Fibroblast of skin of left biceps (primary cell): ENCODE measurements at regions not wholly inside any gene's neighbourhood (a gene's known extent, or its start where the extent isn't known, plus 50 kb on each side); places are given as distances from the start of the nearest gene placed in this dataset.
A peak's percentile ranks its signal among the peaks of the same experiment; 100 is the strongest.
"Not testable (repeated sequence)": the region's sequence is repeated elsewhere in the genome, so short reads cannot be mapped to it uniquely, and the experiment has no call there.

Experiments used
- DNase-seq, 2 experiments: peaks; one replicate each; pipeline ENCODE4 v3.0.0-alpha.2; 2013; ENCODE audit warnings: low read depth in 2 of 2

DNA sequence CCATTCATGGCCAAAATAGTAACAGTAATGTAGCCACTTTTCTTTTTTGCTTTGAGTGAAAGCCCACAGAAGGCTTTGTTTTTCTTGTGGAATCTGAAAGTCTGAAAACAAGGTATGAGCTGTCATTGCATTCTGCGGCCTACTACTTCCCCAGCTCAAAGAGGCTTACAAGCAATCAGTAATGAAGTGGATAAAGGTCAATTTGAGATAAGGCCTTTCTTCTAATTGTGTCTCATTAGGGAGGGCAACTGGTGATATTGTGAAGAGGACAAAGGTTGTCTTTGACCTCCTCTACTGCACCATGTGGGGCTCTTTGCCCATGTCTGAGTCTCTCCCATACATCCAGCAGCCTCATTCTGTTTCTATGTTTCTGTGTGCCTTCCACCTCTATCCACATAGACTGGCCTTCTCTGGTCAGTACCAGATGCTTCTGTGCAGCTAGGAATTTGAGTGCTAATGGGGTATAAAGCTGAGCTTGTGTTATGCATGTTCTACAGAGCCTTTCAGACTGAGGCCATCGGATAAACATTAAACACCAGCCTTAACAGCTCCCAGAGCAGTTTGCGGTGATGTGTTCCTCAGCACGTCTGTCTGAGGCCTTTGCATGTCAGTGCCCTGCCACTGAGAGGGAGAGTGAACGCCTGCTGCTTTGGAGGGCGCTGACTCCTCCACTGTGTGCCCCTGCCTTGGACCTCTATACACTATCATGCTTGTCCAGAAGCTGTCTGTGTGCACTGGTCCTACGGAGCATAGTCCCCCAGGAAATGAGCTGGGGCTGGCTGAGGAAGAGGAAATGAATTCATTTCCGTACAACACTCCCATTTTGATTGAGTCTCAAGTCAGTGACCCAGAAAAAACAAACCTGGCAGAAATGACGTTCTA lies 80.2 kb downstream of the SH2D1A start:
- DNase-seq = no peak

DNA sequence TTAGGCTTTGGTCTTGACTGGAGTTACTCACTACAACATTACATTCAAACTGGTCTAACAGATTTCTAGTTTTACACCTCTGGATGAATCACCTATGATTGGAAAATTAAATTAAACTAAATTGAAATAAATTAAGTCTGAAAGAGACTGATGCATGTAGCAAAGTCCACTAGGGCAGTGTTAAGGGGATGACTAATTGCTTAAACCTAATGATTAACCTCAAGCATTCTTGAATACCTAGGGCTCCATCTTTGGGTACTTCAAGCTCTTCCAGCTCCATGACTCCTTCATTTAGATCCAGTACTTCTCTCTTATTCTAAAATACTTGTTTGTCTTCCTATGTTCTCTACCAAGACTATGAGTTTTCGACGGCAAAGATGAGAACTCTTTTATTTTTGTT lies 86.8 kb downstream of the SH2D1A start:
- DNase-seq = no peak

- DNase-seq = no peak
These were observed 89.3 kb downstream of the SH2D1A start for GRCh38 chrX:124435616-124436015.

DNA sequence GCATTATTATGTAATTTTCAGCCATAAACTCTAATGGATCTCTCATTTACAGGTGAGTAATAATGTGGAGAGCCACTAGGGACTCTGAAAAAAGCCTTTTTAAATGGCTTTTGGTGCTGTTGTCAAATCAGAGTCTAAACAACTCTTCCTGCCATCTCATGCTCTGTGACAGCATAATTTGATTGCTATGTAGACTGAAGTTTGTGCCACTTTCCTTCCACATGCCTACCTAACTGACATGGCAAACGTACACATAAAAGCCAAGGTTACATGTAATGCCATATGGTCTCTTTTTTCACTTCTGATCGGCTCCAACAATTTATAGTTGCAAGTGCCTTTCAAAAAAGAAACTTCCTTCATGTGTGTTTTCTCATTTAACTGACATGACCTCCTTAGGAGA lies 94.3 kb downstream of the SH2D1A start:
- DNase-seq = no peak

GRCh38 chrX:124441971-124442590 lies 95.7 kb downstream of the SH2D1A start:
- DNase-seq = no peak

DNA sequence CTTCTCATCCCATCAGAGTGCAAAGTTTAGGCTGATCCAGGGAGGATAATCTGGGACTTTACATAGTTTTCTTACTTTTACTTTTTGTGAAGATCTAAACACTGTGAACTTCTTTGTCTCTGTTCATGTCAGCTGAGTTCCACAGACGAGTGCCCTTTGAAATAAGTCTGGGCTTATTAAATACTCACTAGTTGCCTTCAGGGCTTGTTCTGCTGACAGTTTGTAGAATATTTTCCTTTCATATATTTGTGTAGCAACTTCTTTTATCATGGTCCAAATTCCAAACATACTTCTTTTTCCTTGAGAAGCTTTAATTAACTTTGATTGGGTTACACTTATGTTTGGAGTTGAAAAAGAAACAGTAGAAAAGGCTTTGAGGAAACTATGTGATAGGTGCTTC lies 109.6 kb downstream of the SH2D1A start:
- no peak for DNase-seq

GRCh38 chrX:124459851-124460250 lies 113.5 kb downstream of the SH2D1A start:
- DNase-seq = not testable (repeated sequence)

GRCh38 chrX:124462931-124463330 lies 116.6 kb downstream of the SH2D1A start:
- no peak for DNase-seq

DNA sequence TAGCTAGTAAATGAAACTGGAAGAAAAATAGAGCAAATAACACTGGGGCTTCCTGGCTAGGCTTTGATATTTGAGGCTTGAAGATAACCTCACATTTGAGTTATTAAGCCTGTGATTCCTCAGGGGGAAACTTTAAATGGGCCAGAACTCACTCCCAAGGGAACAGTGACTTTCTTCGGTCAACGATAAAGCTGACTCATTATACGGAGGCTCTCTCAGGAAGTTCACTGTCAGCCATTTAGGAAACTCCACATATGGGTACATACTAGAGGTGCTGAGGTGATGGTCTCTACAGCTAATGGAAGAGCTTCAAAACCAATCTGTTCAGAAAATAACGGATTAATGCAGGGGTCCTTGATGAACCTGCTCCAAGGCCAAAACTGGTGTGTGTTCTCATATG lies 120.8 kb downstream of the SH2D1A start:
- DNase-seq = no peak

GRCh38 chrX:124475358-124475757 lies 129.0 kb downstream of the SH2D1A start:
- no peak for DNase-seq

- no peak for DNase-seq
These were observed 130.2 kb downstream of the SH2D1A start for GRCh38 chrX:124476562-124476961.

- DNase-seq = no peak
These were observed 131.7 kb downstream of the SH2D1A start for GRCh38 chrX:124478046-124478445.

GRCh38 chrX:124488412-124489161 lies 142.2 kb downstream of the SH2D1A start:
- no peak for DNase-seq

DNA sequence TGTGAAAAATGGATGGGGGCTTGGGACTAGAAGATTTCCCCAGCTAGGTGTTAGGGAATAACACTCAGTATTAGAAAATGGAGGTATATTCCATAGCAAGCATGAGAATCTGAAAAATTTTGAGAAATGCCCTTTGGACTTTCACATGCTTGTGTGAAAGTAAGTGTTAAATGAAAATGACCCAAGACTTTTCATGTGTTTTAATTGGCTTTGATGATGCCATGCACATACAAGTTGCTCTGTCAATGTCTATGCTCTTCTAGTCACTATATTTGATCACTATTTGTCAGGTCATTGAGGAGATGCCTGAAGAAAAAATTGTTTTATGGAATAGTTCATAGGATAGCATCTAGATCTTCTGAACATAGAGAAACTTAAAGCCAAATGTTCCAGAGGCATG lies 147.6 kb downstream of the SH2D1A start:
- DNase-seq = no peak

DNA sequence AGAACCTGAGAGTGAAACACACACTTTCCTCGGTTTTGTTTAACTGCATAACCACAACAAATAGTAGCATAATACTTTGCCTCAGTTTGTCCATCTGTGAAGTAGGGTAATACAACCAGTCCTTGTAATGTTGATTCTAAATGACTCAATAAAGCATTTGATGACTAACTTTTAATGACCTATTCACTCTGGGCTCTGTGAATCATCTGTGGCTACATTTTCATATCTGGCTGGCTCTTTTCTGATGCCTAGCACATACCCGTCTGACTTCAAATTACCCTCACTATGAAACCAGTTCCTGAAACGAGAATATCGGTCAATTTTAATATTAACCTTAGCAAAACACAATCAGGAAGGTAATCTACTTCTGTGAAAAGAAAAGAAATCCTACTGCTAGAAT lies 151.0 kb downstream of the SH2D1A start:
- no peak for DNase-seq

DNA sequence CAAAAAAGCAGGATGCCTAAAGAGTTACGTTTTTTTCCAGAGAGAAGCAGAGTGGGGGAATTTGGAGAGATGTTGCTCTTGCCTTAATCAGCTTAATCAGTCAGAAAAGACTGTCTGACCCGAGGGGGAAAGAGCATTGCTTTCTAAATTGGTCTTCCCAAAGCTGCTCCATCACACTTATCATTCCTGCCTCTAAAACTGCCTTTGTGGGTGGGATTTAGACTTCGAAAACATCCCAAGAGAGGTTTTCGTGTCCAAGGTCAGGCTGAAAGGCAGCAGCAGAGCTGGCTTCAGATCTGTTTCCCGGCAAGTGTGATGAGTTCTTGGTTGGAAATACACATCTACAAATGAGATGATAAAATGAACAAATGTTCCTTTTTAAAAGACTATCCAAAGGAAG lies 155.2 kb downstream of the SH2D1A start:
- DNase-seq = no peak

- no peak for DNase-seq
These were observed 155.8 kb downstream of the SH2D1A start for GRCh38 chrX:124502166-124502565.

- no peak for DNase-seq
These were observed 156.2 kb downstream of the SH2D1A start for GRCh38 chrX:124502599-124502998.

- DNase-seq = peak; percentile 71 to 78
These were observed 158.0 kb downstream of the SH2D1A start for GRCh38 chrX:124504111-124504983.

DNA sequence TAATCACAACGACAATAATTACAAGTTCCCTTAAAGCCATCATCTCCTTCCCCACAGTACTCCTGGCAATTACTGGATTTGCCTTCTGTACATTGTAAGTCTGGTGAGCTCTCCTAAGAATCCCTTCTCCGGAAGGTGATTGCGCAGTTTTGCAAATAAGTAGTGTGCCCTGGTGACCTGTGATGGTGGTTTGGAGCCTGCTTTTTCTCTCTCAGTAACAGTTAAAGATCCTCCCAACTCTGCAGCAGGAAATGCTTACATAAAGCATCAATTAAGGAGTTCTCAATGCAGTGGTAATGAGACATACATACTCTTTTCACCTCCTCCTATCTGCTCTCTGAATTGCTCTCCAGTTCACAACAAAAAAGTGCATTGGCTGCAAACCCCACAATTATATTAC lies 159.7 kb downstream of the SH2D1A start:
- no peak for DNase-seq

DNA sequence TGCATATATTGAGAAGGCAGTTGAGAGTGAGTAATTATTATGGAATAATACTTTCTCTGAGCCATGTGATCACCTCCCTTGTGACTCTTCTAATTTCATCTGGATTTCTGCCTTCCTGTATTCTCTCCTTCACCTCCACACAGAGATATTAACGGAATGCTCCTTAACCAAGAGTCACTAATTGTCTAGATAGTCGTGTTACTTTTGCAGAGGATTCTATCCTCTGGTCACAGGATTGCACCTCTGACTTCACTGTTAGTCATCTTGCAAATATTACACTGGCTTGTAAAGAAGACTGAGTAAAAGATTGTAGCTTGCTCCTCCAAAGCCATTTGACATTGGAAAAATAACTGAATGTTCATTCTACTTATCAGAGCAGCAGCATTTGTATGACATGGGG lies 160.9 kb downstream of the SH2D1A start:
- peak; percentile 10 to 15 for DNase-seq

GRCh38 chrX:124518885-124519284 lies 172.5 kb downstream of the SH2D1A start:
- DNase-seq = peak; percentile 19 to 24
